IMR-90 (cell line): ENCODE measurements at regions not wholly inside any gene's neighbourhood (a gene's known extent, or its start where the extent isn't known, plus 50 kb on each side); places are given as distances from the start of the nearest gene placed in this dataset.

Experiments
- ATAC-seq: fragments of 200-7000 bp; cut with Tn5 transposase; 2 replicates; pipeline ENCODE4 v1.9.1; 2020; ENCODE audit warnings: low read depth, mild to moderate bottlenecking, moderate library complexity
- BruUV-seq: library from RNA; stranded (reverse); fragments of 400-500 nt; replicated peaks from 2 replicates; lab custom pipeline; 2021; lab: Mats Ljungman, UMichigan
- CTCF ChIA-PET: fragments of 300-600 bp; formaldehyde crosslinking; extraction: SDS; loops from one replicate; lab custom pipeline; 2021; ENCODE audit warnings: antibody characterized with exemption; lab: Yijun Ruan, JAX
- POLR2A ChIA-PET: fragments of 300-600 bp; sonication (Branson Sonifier 250); formaldehyde crosslinking; loops from one replicate; lab custom pipeline; 2022; ENCODE audit warnings: antibody characterized with exemption; ENCODE audit not compliant: unreplicated experiment; lab: Charles Lee
- DNase-seq: peaks from one replicate; pipeline ENCODE4 v3.0.0; 2013
- H2AFZ ChIP-seq: replicated peaks from 2 replicates; pipeline ENCODE3; 2013; ENCODE audit warnings: low read length, mild to moderate bottlenecking; ENCODE audit not compliant: poor library complexity
- H2AK5ac ChIP-seq: 2 replicates; pipeline ENCODE4 v1.6.1; 2013; ENCODE audit warnings: low read depth, low read length, inconsistent platforms
- H2AK9ac ChIP-seq: replicated peaks from 2 replicates; pipeline ENCODE3; 2013; ENCODE audit warnings: mild to moderate bottlenecking, low read depth, low read length, moderate library complexity; ENCODE audit not compliant: poor library complexity
- H2BK120ac ChIP-seq: 2 replicates; pipeline ENCODE4 v1.6.1; 2013; ENCODE audit warnings: low read depth, low read length, inconsistent platforms
- H2BK15ac ChIP-seq: 3 replicates; pipeline ENCODE4 v1.6.1; 2013; ENCODE audit warnings: low read depth, low read length, inconsistent platforms
- H2BK20ac ChIP-seq: 2 replicates; pipeline ENCODE4 v1.6.1; 2013; ENCODE audit warnings: low read depth, mild to moderate bottlenecking, inconsistent platforms, low read length, moderate library complexity
- H2BK5ac ChIP-seq: 2 replicates; pipeline ENCODE4 v1.6.1; 2013; ENCODE audit warnings: mild to moderate bottlenecking, low read depth, low read length, inconsistent platforms; ENCODE audit not compliant: poor library complexity, severe bottlenecking
- H3K14ac ChIP-seq: replicated peaks from 2 replicates; pipeline ENCODE4 v1.6.1; 2013; ENCODE audit warnings: low read depth, low read length, inconsistent platforms
- H3K18ac ChIP-seq: 2 replicates; pipeline ENCODE4 v1.6.1; 2013; ENCODE audit warnings: low read depth, low read length, control low read depth
- H3K23ac ChIP-seq: 2 replicates; pipeline ENCODE4 v1.6.1; 2013; ENCODE audit warnings: low read depth, low read length, inconsistent platforms
- H3K27ac ChIP-seq: 2 replicates; pipeline ENCODE4 v1.5.1; 2013; ENCODE audit warnings: mild to moderate bottlenecking, control low read depth, low read length; ENCODE audit not compliant: insufficient read depth
- H3K27me3 ChIP-seq: 2 replicates; pipeline ENCODE4 v1.6.1; 2013; ENCODE audit warnings: low read length; ENCODE audit not compliant: control insufficient read depth, insufficient read depth
- H3K36me3 ChIP-seq: 2 replicates; pipeline ENCODE4 v1.6.1; 2013; ENCODE audit warnings: low read length, mixed read lengths; ENCODE audit not compliant: control insufficient read depth, insufficient read depth
- H3K4ac ChIP-seq: 2 replicates; pipeline ENCODE4 v1.6.1; 2013; ENCODE audit warnings: low read depth, low read length, inconsistent platforms
- H3K4me1 ChIP-seq: 2 replicates; pipeline ENCODE4 v1.6.1; 2013; ENCODE audit warnings: low read length, mixed read lengths; ENCODE audit not compliant: control insufficient read depth, insufficient read depth
- H3K4me2 ChIP-seq: 2 replicates; pipeline ENCODE4 v1.6.1; 2013; ENCODE audit warnings: low read depth, mild to moderate bottlenecking, control low read depth, low read length, moderate library complexity
- H3K4me3 ChIP-seq: 2 replicates; pipeline ENCODE4 v1.5.1; 2013; ENCODE audit warnings: low read depth, mild to moderate bottlenecking, control low read depth, low read length, moderate library complexity; ENCODE audit not compliant: insufficient read depth
- H3K56ac ChIP-seq: 2 replicates; pipeline ENCODE4 v1.6.1; 2013; ENCODE audit warnings: low read length, inconsistent platforms; ENCODE audit not compliant: insufficient read depth; ENCODE audit errors: extremely low read depth
- H3K79me1 ChIP-seq, 2 experiments: 2 replicates each; pipeline ENCODE4 v1.6.1; 2013; ENCODE audit warnings: low read length in 2 of 2, inconsistent platforms in 1 of 2, low read depth in 1 of 2
- H3K9ac ChIP-seq: 2 replicates; pipeline ENCODE4 v1.6.1; 2013; ENCODE audit warnings: low read depth, low read length, control low read depth
- H3K9me1 ChIP-seq: 2 replicates; pipeline ENCODE4 v1.6.1; 2013; ENCODE audit warnings: low read length, inconsistent platforms; ENCODE audit not compliant: insufficient read depth
- H3K9me3 ChIP-seq: 2 replicates; pipeline ENCODE4 v1.6.1; 2013; ENCODE audit warnings: low read length; ENCODE audit not compliant: control insufficient read depth, insufficient read depth
- H4K20me1 ChIP-seq: 2 replicates; pipeline ENCODE4 v1.6.1; 2013; ENCODE audit warnings: low read length, inconsistent platforms; ENCODE audit not compliant: insufficient read depth
- H4K5ac ChIP-seq: 2 replicates; pipeline ENCODE4 v1.6.1; 2013; ENCODE audit warnings: mild to moderate bottlenecking, low read depth, low read length, control low read depth
- H4K8ac ChIP-seq, 2 experiments: 2 replicates each; pipeline ENCODE4 v1.6.1; 2013; ENCODE audit warnings: low read depth in 2 of 2, low read length in 2 of 2, control low read depth in 1 of 2, inconsistent platforms in 1 of 2
- H4K91ac ChIP-seq: 2 replicates; pipeline ENCODE4 v1.6.1; 2013; ENCODE audit warnings: low read depth, low read length, inconsistent platforms; ENCODE audit not compliant: insufficient read depth
- BHLHE40 ChIP-seq: fragments of 150-350 bp; IDR thresholded peaks from 2 replicates; pipeline ENCODE4 v1.6.1; 2016; ENCODE audit warnings: mild to moderate bottlenecking, low read depth, low read length
- MAFK ChIP-seq: IDR thresholded peaks from 2 replicates; pipeline ENCODE4 v1.6.1; 2012; ENCODE audit warnings: low read depth, low read length, improper control_type of control experiment
- NFE2L2 ChIP-seq: fragments of 150-350 bp; IDR thresholded peaks from 2 replicates; pipeline ENCODE4 v1.6.1; 2016; ENCODE audit warnings: low read depth, mild to moderate bottlenecking, low read length
- POLR2A ChIP-seq: IDR thresholded peaks from 2 replicates; pipeline ENCODE4 v1.6.1; 2012; ENCODE audit warnings: mild to moderate bottlenecking, low read depth, low read length
- WGBS, 2 experiments: methylation state at CpG; one replicate each; pipeline versions ENCODE4 v1.1.5 to v1.1.7; 2013; ENCODE audit warnings: missing lambda C conversion rate in 2 of 2; ENCODE audit not compliant: insufficient read length in 1 of 2; ENCODE audit errors: extremely low coverage in 2 of 2; 5-methylcytosine and 5-hydroxymethylcytosine counted together
- dilution Hi-C: fragments of 300-500 bp; cut with HindIII; formaldehyde crosslinking; loops from one replicate; pipeline ENCODE4 v1.14.3; 2018; ENCODE audit warnings: low sequenced_read_pairs; ENCODE audit not compliant: unreplicated experiment
- in situ Hi-C: fragments of 300-500 bp; cut with MboI; formaldehyde crosslinking; loops from 3 replicates; pipeline ENCODE4 v1.14.3; 2019; ENCODE audit warnings: low sequenced_read_pairs, inconsistent platforms, mixed read lengths
- intact Hi-C: fragments of 100-400 bp; cut with micrococcal nuclease; formaldehyde crosslinking; loops from 2 replicates; pipeline ENCODE4 v1.10.0; 2022

DNA sequence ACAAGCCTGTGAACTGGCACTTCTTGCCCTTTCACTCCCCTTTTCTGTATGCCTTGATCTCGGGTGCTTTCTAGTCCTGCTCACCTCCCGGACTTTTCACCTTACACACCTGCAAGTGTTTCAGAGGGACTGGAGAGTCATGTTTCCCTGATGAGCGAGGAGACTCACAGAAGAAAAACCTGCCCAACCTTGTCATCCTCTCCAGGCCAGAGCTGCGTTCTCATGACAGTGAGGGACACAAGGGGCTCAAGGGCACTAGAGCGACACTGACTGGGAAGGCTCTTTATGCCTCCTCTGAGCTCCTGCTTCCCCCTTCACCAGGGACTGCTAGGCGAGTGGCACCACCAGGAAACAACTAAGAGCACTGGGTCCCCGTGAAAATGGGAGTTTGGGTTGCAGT, 376.9 kb upstream of the RPS23 start:
- Histone ChIP-seq H2AFZ (no peak overlapping the region), H2BK20ac (no peak overlapping the region), H3K27me3 (peaks cover 12% of the 10 kb centered on the region), H3K23ac (no peak overlapping the region), H2AK9ac (no peak overlapping the region), H2BK120ac (no peak overlapping the region), H3K18ac (no peak overlapping the region), H3K9me1 (no peaks in the 10 kb centered on the region), H3K4me2 (no peak overlapping the region), H2BK15ac (no peak overlapping the region), H3K9me3 (no peaks in the 10 kb centered on the region), H2BK5ac (no peak overlapping the region), H3K79me1 (no peaks in the 10 kb centered on the region), H3K4me3 (no peak overlapping the region), H3K4me1 (no peaks in the 10 kb centered on the region), H3K9ac (no peak overlapping the region), H4K20me1 (no peaks in the 10 kb centered on the region), H2AK5ac (no peak overlapping the region), H3K14ac (no peak overlapping the region), H4K91ac (no peak overlapping the region), H3K36me3 (no peaks in the 10 kb centered on the region), H3K56ac (no peak overlapping the region), H4K8ac (no peak overlapping the region), H3K4ac (no peak overlapping the region), H3K27ac (no peak overlapping the region), H4K5ac (no peak overlapping the region)
- dilution Hi-C loops = no loop called here
- no peak for ATAC-seq
- DNase-seq = no peak
- CTCF ChIA-PET = interaction anchor here (0.7 kb wide), 1 partner anchor 13 kb away, joined by 3 read pairs; no protein-coding TSS in a partner anchor
- no peak for TF ChIP-seq BHLHE40
- TF ChIP-seq NFE2L2 = no peak
- no peak for TF ChIP-seq MAFK
- TF ChIP-seq POLR2A = no peak
- in situ Hi-C loops = no loop called here
- POLR2A ChIA-PET = no interaction called here
- WGBS, 2 experiments = 50% methylated on average over 1 of the region's 7 CpGs; no CpG with 5 or more reads in 1 of the 2 experiments
- intact Hi-C loops = no loop called here
- no TSS peak for BruUV-seq
